Activated T-cell treated with anti-CD3 and anti-CD28 coated beads for 1 hour (primary cell): ENCODE measurements at regions not wholly inside any gene's neighbourhood (a gene's known extent, or its start where the extent isn't known, plus 50 kb on each side); places are given as distances from the start of the nearest gene placed in this dataset.

Experiments used
- DNase-seq: peaks from one replicate; pipeline ENCODE4 v3.0.0-alpha.2; 2020; ENCODE audit warnings: low read depth

DNA sequence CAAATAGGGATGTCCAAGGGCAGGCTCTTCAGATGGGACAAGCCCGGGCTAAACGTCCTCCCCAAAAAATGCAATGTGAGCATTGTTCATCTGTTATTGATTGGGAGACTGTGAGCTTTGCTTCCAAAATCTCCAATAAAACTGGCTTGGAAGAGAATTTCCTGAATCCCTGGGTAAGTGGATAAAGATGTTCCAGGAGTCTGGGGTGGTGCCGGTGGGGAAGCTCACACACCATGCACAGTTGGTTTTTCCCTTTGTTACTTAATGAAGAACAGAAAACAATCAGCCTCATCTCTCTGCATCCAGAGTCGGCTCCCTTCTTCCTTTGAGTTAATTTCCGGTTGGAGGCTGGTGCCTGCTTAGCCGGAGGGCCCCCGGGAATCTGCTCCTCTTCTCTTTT is 72.1 kb upstream of the ZBTB40 start:
- DNase-seq: no peak

DNA sequence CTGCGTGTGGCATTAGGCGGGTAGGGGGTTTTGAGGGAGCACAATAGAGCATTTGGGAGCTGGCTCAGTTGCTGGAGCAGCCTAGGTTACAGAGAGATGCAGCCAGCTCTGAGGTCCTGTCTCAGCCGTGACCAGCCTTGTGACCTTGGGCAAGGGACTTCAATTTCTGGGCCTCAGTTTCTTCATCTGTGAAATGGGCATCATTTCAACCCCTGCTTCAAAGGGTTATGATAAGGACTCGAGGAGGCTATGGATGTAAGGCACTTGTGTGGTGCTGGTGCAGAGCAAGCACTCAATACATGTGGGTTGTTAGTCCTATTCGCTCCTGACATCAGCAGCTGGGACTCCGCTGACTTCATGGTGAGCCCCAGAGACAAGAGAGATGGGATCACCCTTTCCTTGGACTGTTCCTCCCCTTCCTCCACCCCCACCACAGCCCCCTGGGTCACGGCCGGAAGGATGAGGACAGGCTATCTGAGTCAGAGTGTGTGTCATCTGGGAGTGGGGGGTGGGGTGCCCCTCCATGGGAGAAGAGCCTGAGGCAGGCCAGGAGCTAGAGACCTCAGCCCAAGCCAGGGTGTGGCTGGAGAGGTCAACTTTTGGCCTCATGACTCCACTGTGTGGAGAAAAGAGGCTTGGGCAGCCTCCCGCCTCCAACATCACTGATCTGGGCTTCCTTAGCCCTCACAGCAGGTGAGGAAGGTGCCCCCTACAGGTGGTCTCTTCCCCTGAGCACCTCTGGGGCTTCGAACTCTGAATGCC is 71.4 kb upstream of the ZBTB40 start:
- DNase-seq: no peak

DNA sequence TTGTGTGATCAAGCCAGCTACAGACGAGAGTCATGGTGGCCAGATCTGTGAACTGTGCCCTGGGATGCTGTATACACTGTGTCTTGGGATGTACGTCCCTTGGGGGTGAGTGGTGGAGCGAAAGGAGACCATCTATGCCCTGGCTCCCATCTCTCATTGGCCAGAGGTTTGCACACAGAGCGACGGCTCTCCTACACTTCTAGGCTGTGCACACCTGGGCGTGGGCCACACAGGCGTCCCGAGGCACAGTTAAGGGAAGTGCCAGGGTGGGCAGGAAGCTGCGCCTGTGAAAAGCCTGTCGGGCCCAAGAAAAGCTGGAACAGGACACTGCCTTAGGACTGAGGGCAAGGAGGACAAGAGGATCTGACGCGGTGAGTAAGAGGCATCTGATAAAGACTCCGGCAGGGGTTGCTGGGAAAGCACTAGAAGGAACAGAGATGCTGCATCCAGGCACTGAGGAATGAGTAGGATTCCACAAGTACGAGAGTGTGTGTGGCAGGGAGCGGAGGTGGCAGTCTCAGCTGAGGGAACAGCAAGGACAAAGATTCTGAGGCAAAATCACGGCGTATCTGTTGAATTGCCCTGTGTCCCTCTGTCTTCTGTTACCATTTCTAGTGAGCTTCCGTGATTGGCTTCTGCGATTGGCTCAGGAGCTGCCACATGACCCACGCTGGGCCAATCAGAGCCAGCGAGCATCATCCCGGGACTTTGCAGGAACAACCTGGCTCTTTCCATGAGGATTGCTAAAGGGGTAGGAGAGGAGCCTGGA is 67.9 kb upstream of the ZBTB40 start:
- no peak for DNase-seq

DNA sequence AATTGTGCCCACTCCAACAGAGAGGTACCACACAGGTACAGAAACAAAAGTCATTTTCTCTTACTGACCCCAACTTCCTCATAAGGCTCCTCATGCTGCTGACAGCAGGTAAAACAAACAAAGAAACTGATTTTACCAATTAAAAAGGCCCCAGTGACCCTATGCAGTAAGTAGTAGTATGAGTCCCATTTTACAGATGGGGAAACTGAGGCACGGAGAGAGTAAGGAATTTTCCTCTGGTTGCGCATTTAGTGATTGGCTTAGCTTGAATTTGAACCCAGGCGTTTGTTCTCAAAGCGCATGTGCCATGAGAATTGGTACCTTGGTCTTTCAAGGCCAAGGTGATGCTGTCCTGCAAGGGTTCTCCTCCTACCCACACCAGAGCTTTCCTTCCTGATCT is 66.1 kb upstream of the ZBTB40 start:
- DNase-seq: no peak

DNA sequence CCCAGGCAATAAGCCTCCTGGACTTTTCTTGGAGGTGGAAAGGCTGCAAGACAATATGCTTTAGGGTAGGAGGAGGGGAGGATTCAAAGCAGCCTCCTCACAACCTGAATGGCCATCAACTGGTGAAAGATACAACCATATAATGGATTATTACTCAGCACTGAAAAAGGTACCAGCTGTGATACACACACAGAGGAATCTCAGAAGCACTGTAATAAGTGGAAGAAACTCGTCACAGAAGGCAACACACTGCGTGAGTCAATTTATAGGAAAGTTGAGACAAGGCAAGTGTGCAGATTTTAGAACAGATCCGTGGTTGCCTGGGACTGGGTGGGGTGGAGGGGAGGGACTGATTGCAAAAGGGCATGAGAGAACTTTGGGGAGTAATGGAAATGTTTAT is 64.9 kb upstream of the ZBTB40 start:
- DNase-seq: no peak

DNA sequence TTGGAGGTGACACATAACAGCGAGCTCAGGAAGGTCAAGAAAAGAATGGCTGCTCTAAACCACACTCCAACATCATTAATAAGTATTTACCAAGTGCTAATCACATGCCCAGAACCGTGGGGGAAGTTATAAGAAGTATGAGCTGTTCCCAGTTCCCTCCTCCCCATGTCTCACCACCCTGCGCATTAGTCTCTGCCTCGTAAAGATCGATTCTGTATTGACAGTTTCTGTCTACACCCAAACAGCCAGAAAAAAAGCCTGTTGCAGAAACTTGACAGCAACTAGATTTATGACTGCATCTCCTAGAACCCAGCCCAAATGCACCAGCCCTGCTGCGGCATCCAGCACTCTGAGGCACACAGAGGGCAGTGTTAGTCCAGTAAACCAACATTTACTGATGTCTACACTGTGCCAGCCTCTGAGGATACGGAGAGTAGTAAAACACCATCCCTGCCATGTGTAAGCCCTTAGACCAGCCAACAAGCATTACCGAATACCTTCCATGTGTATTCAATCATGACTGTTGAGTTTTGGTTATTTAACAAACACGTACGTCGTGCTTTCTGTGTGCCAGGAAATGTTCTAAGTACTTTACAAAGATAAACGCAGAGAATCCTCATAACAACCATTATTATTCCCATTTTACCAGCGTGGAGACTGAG is 63.6 kb upstream of the ZBTB40 start:
- no peak for DNase-seq

DNA sequence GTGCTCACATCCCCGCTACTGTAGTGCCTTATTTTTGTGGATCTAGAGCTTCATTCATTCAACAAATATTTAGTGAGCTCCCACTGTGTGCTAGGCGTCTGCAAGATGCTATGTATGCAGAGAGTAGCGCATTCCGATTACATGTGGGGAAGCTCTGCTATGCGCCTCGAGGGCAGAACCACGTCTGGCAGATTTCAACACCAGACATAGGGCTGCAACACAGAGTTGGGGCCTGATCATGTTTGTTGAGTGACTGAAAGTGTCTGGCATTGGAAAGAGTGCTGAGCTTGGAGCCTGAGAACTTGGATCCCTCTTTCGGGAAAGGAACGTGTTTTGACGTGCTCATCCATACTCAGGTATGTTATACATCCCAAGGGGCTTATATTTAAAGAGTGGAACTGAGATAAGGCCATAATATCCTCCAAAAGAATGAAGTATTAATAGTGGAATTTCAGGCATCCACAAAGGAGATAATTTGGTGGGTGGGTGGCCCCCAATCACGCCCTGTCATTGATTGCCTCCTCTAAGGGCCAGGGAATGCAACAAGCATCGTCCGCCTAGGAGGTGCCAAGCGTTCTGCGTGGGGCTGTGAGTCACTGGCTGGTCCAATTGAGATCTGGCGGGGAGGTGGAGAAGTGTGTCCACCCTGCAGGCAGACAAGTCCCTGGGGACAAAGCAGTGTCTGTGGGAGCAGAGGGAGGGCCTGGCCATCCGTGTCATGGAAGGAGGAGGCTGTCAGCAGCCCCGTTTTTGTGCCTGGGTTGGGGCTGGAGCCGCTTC is 62.8 kb upstream of the ZBTB40 start:
- DNase-seq: no peak

DNA sequence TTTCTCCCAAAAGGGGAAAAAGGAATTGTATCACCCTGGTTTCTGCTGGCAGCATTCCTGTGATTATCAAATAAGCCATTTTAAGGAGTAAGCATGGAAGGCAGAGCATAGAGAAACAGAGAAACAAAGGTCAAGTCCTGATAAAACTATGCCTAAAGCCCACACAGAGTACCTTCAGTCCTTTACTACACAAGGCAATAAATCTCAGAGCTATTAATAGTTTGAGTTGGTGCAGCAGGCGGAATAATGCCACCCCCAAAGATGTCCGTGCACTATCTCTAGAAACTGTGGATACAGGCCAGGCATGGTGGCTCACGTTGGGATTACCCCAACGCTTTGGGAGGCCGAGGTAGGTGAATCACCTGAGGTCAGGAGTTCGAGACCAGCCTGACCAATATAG is 58.1 kb upstream of the ZBTB40 start:
- DNase-seq: no peak

DNA sequence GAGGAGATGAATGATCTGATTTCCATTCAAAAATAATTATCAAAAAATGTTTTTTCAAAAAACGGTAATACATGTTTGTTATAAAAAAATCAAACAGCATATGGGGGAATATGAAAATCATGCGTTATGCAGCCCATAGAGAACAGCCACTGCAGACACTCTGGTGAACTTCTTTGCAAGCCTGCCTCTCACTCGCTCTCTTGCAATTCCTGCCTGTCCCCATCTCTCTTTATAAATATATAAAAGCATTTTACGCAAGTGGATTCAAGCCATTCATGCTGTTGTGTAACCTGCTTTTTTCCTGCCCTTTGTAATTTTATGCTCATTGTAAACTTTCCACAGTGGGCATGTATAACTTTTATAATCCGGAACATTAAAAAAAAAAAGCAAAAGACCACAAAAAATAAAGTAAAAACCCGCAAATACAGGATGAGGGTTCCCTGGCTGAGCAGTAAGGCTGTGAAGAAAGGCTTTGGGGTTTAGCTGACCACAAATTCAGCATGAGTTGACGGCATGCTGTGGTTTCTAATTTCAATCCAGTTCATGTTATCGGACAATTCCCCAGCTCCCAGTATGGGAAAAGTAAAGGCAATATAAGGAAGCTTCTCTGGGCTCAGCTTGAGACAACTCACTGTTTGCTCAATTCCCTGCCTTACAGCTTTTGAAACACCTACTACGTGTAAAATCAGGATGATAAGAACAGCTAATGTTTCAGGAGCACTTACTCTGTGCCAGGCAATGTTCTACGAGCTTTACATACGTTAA is 52.8 kb upstream of the ZBTB40 start:
- no peak for DNase-seq

DNA sequence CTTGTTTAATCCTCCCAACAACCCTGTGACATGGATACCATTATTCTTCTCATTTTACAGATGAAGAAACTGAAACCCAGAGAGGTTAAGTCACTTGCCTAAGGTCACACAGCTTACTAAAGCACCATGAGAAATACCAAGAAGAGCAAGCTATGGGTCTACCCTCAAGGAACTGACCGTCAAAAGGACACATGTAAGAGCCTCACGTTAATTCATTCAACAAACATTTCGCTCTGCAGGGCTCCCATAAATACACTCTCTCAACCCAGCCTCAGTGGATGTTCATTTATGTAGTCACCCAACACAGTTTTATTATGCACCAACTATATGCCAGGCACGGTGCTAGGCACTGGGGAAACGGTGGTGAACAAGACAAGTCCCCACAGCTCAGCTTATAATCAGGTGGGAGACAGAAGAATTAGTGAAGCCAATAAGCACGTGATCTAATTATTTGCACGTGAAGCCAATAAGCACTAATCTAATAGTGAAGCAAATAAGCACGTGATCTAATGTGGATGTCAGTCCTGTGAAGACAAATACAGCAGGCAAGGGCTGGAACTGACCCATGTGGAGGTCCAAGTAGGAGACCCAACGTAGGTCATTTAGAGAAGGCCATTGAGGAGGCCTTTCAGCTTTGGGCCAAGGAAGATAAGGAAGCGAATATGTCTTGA is 52.1 kb upstream of the ZBTB40 start:
- DNase-seq: no peak
